Memory B cell (primary cell): ENCODE measurements at regions not wholly inside any gene's neighbourhood (a gene's known extent, or its start where the extent isn't known, plus 50 kb on each side); places are given as distances from the start of the nearest gene placed in this dataset.

Experiments
- ATAC-seq: fragments of 150-1000 bp; cut with Tn5 transposase; 2 replicates; pipeline ENCODE4 v1.10.0; 2021; ENCODE audit warnings: low read depth, mild to moderate bottlenecking, moderate library complexity
- DNase-seq, 2 donors: peaks; one replicate each; pipeline ENCODE4 v3.0.0; 2022; ENCODE audit warnings: low spot score in 2 of 2
- H3K27ac Mint-ChIP-seq: one replicate; pipeline ENCODE4 v1.8.0; 2022; ENCODE audit warnings: mild to moderate bottlenecking, moderate library complexity, mixed read lengths
- H3K27me3 Mint-ChIP-seq: one replicate; pipeline ENCODE4 v1.8.0; 2022; ENCODE audit warnings: mixed read lengths
- H3K36me3 Mint-ChIP-seq: one replicate; pipeline ENCODE4 v1.8.0; 2022; ENCODE audit warnings: mild to moderate bottlenecking, mixed read lengths
- H3K4me1 Mint-ChIP-seq: one replicate; pipeline ENCODE4 v1.8.0; 2022; ENCODE audit warnings: mixed read lengths
- H3K4me3 Mint-ChIP-seq: one replicate; pipeline ENCODE4 v1.8.0; 2022; ENCODE audit warnings: mild to moderate bottlenecking, moderate library complexity, mixed read lengths
- H3K9me3 Mint-ChIP-seq: one replicate; pipeline ENCODE4 v1.8.0; 2022; ENCODE audit warnings: mixed read lengths

GRCh38 chr15:93493172-93493571 lies 404.2 kb upstream of the RGMA start:
- H3K27me3 Mint-ChIP-seq, result no peaks in the 10 kb centered on the region
- peaks cover 2% of the 10 kb centered on the region for H3K9me3 Mint-ChIP-seq
- H3K4me3 Mint-ChIP-seq, result no peak overlapping the region
- H3K4me1 Mint-ChIP-seq, result no peaks in the 10 kb centered on the region
- no peak overlapping the region for H3K27ac Mint-ChIP-seq
- DNase-seq, result no peak
- ATAC-seq, result no peak
- no peaks in the 10 kb centered on the region for H3K36me3 Mint-ChIP-seq

- Mint-ChIP-seq H3K4me3 (no peak overlapping the region), H3K27me3 (no peaks in the 10 kb centered on the region), H3K4me1 (no peaks in the 10 kb centered on the region), H3K27ac (no peak overlapping the region), H3K9me3 (no peaks in the 10 kb centered on the region), H3K36me3 (no peaks in the 10 kb centered on the region)
- no peak for DNase-seq
- no peak for ATAC-seq
These were observed 402.3 kb upstream of the RGMA start for GRCh38 chr15:93491291-93491690.

GRCh38 chr15:93488296-93488713 lies 399.3 kb upstream of the RGMA start:
- H3K27me3 Mint-ChIP-seq, result no peaks in the 10 kb centered on the region
- no peaks in the 10 kb centered on the region for H3K36me3 Mint-ChIP-seq
- H3K4me3 Mint-ChIP-seq, result no peak overlapping the region
- ATAC-seq (no peak), DNase-seq (no peak)
- no peak overlapping the region for H3K27ac Mint-ChIP-seq
- no peaks in the 10 kb centered on the region for H3K9me3 Mint-ChIP-seq
- no peaks in the 10 kb centered on the region for H3K4me1 Mint-ChIP-seq

- Mint-ChIP-seq H3K27me3 (no peaks in the 10 kb centered on the region), H3K4me3 (no peak overlapping the region), H3K4me1 (no peaks in the 10 kb centered on the region), H3K9me3 (no peaks in the 10 kb centered on the region), H3K27ac (no peak overlapping the region), H3K36me3 (no peaks in the 10 kb centered on the region)
- no peak for DNase-seq
- no peak for ATAC-seq
These were observed 397.6 kb upstream of the RGMA start for GRCh38 chr15:93486407-93487117.

- H3K27me3 Mint-ChIP-seq, result no peaks in the 10 kb centered on the region
- H3K4me1 Mint-ChIP-seq, result no peaks in the 10 kb centered on the region
- no peaks in the 10 kb centered on the region for H3K9me3 Mint-ChIP-seq
- no peaks in the 10 kb centered on the region for H3K36me3 Mint-ChIP-seq
- H3K4me3 Mint-ChIP-seq, result no peak overlapping the region
- no peak for ATAC-seq
- DNase-seq, result no peak
- H3K27ac Mint-ChIP-seq, result no peak overlapping the region
These were observed 396.7 kb upstream of the RGMA start for GRCh38 chr15:93485438-93486327.

GRCh38 chr15:93483923-93484322 lies 394.9 kb upstream of the RGMA start:
- no peak overlapping the region for H3K4me3 Mint-ChIP-seq
- H3K36me3 Mint-ChIP-seq, result no peaks in the 10 kb centered on the region
- no peak for ATAC-seq

GRCh38 chr15:93482731-93483130 lies 393.7 kb upstream of the RGMA start:
- H3K27me3 Mint-ChIP-seq, result no peaks in the 10 kb centered on the region
- H3K4me1 Mint-ChIP-seq, result no peaks in the 10 kb centered on the region
- no peak overlapping the region for H3K27ac Mint-ChIP-seq
- ATAC-seq (no peak), DNase-seq (no peak)
- no peak overlapping the region for H3K4me3 Mint-ChIP-seq
- peaks cover 3% of the 10 kb centered on the region for H3K9me3 Mint-ChIP-seq
- H3K36me3 Mint-ChIP-seq, result no peaks in the 10 kb centered on the region

More at GRCh38 chr15:93483923-93484322, 394.9 kb upstream of the RGMA start:
- Mint-ChIP-seq H3K4me1 (no peaks in the 10 kb centered on the region), H3K27me3 (no peaks in the 10 kb centered on the region), H3K9me3 (no peaks in the 10 kb centered on the region), H3K27ac (no peak overlapping the region)
- no peak for DNase-seq

GRCh38 chr15:93479715-93480114 lies 390.7 kb upstream of the RGMA start:
- DNase-seq (no peak), ATAC-seq (no peak)
- Mint-ChIP-seq H3K36me3 (no peaks in the 10 kb centered on the region), H3K27me3 (no peaks in the 10 kb centered on the region), H3K9me3 (peaks cover 3% of the 10 kb centered on the region), H3K27ac (no peak overlapping the region), H3K4me3 (no peak overlapping the region), H3K4me1 (no peaks in the 10 kb centered on the region)

GRCh38 chr15:93478947-93479346 lies 389.9 kb upstream of the RGMA start:
- Mint-ChIP-seq H3K4me1 (no peaks in the 10 kb centered on the region), H3K4me3 (no peak overlapping the region), H3K36me3 (no peaks in the 10 kb centered on the region), H3K9me3 (peaks cover 3% of the 10 kb centered on the region), H3K27ac (no peak overlapping the region), H3K27me3 (no peaks in the 10 kb centered on the region)
- DNase-seq, result no peak
- ATAC-seq, result no peak

- no peaks in the 10 kb centered on the region for H3K36me3 Mint-ChIP-seq
- no peak overlapping the region for H3K27ac Mint-ChIP-seq
- H3K9me3 Mint-ChIP-seq, result peaks cover 3% of the 10 kb centered on the region
- ATAC-seq (no peak), DNase-seq (no peak)
- H3K27me3 Mint-ChIP-seq, result no peaks in the 10 kb centered on the region
- H3K4me3 Mint-ChIP-seq, result no peak overlapping the region
- no peaks in the 10 kb centered on the region for H3K4me1 Mint-ChIP-seq
These were observed 388.7 kb upstream of the RGMA start for GRCh38 chr15:93477721-93478120.

- no peaks in the 10 kb centered on the region for H3K27me3 Mint-ChIP-seq
- H3K36me3 Mint-ChIP-seq, result no peaks in the 10 kb centered on the region
- H3K27ac Mint-ChIP-seq, result no peak overlapping the region
- DNase-seq (no peak), ATAC-seq (no peak)
- no peak overlapping the region for H3K4me3 Mint-ChIP-seq
- H3K9me3 Mint-ChIP-seq, result peaks cover 3% of the 10 kb centered on the region
- H3K4me1 Mint-ChIP-seq, result no peaks in the 10 kb centered on the region
These were observed 388.2 kb upstream of the RGMA start for GRCh38 chr15:93477188-93477587.

GRCh38 chr15:93476491-93477177 lies 387.6 kb upstream of the RGMA start:
- Mint-ChIP-seq H3K4me3 (no peak overlapping the region), H3K9me3 (peaks cover 3% of the 10 kb centered on the region)

GRCh38 chr15:93474728-93475127 lies 385.7 kb upstream of the RGMA start:
- H3K9me3 Mint-ChIP-seq, result peaks cover 5% of the 10 kb centered on the region
- no peaks in the 10 kb centered on the region for H3K4me1 Mint-ChIP-seq
- no peaks in the 10 kb centered on the region for H3K36me3 Mint-ChIP-seq
- DNase-seq (no peak), ATAC-seq (no peak)
- no peak overlapping the region for H3K27ac Mint-ChIP-seq
- no peaks in the 10 kb centered on the region for H3K27me3 Mint-ChIP-seq
- H3K4me3 Mint-ChIP-seq, result no peak overlapping the region

More at GRCh38 chr15:93476491-93477177, 387.6 kb upstream of the RGMA start:
- DNase-seq (no peak), ATAC-seq (no peak)
- H3K27ac Mint-ChIP-seq, result no peak overlapping the region
- no peaks in the 10 kb centered on the region for H3K27me3 Mint-ChIP-seq
- no peaks in the 10 kb centered on the region for H3K36me3 Mint-ChIP-seq
- H3K4me1 Mint-ChIP-seq, result no peaks in the 10 kb centered on the region

- H3K27ac Mint-ChIP-seq, result no peak overlapping the region
- DNase-seq (no peak), ATAC-seq (no peak)
- H3K27me3 Mint-ChIP-seq, result no peaks in the 10 kb centered on the region
- H3K9me3 Mint-ChIP-seq, result peaks cover 2% of the 10 kb centered on the region
- H3K4me3 Mint-ChIP-seq, result no peak overlapping the region
- no peaks in the 10 kb centered on the region for H3K4me1 Mint-ChIP-seq
- H3K36me3 Mint-ChIP-seq, result no peaks in the 10 kb centered on the region
These were observed 381.0 kb upstream of the RGMA start for GRCh38 chr15:93469994-93470393.
